Mononuclear cell (primary cell): ENCODE measurements at regions not wholly inside any gene's neighbourhood (a gene's known extent, or its start where the extent isn't known, plus 50 kb on each side); places are given as distances from the start of the nearest gene placed in this dataset.

Experiments
- H3K27me3 ChIP-seq: 2 replicates; pipeline ENCODE4 v1.6.0; 2011; ENCODE audit warnings: low read length, control low read depth; ENCODE audit not compliant: insufficient read depth
- H3K4me1 ChIP-seq: 2 replicates; pipeline ENCODE4 v1.5.1; 2011; ENCODE audit warnings: mild to moderate bottlenecking, low read length, control low read depth; ENCODE audit not compliant: insufficient read depth
- H3K4me3 ChIP-seq: 2 replicates; pipeline ENCODE4 v1.5.1; 2011; ENCODE audit warnings: mild to moderate bottlenecking, low read length, moderate library complexity
- H3K9me3 ChIP-seq: 2 replicates; pipeline ENCODE4 v1.5.1; 2011; ENCODE audit warnings: low read depth, mild to moderate bottlenecking, control low read depth, low read length

DNA sequence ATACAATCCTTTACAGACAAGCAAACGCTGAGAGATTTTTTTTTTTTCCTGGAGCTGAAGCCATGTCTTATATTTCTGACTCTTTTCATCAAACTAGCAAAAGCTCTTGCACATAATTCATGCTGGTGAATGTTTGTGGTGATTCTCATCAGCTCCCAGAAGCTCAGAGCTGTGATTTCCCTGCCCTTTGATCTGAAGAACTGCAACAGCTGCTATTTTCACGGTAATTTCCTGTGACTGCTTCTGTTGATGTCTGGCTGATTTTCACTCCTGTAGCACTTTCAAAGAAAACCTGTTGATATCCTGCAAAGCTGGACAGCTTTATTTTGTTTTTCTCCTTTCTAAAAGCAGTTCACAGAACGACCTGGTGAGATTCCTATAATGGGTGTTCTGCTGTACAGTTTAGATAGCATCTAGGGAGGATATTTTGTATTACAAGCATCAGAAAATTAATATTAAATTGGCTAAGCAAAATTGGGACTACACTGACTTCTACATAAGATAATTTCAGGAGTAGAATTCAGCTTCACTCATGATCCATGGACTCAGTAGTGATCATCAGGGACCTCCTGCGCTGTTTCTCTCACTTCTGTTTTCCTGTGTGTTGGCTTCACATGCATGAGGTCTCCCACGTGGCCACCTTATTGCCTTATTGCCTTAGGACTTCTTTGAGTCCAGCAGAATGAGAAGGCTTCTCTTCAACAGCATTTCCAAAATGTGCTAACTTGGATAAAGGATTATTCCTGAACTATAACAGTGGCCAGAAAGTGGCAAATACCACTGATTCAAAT, 1111.6 kb upstream of the SORCS1 start:
- Histone ChIP-seq H3K4me3 (no peak overlapping the region), H3K4me1 (no peaks in the 10 kb centered on the region), H3K9me3 (no peaks in the 10 kb centered on the region), H3K27me3 (no peaks in the 10 kb centered on the region)

- Histone ChIP-seq H3K27me3 (no peaks in the 10 kb centered on the region), H3K4me3 (no peak overlapping the region), H3K4me1 (no peaks in the 10 kb centered on the region), H3K9me3 (no peaks in the 10 kb centered on the region)
Measured at GRCh38 chr10:108260383-108260906, 1095.9 kb upstream of the SORCS1 start.

- Histone ChIP-seq H3K4me1 (no peaks in the 10 kb centered on the region), H3K4me3 (no peak overlapping the region)
Measured at GRCh38 chr10:108254089-108254488, 1089.6 kb upstream of the SORCS1 start.

DNA sequence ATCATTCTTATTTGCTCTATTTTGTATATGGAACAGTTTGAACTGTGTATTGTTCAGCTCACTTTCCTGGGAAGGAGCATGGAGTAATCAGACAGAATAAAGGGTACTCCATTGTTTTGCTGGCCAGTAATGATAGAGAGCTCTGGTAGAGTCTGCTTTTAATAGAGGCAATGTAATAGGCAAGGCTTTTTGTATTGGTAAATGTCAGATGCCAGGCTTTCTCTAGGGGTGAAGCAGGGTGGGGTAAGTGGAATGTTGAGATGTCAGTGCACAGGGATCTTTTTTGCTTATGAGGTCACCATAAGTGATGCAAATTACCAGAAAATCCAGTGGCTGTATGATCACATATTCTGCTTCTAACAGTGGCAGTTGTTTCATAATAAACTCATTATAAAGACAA, 1088.3 kb upstream of the SORCS1 start:
- no peaks in the 10 kb centered on the region for H3K27me3 ChIP-seq
- no peaks in the 10 kb centered on the region for H3K9me3 ChIP-seq
- H3K4me1 ChIP-seq: no peaks in the 10 kb centered on the region
- no peak overlapping the region for H3K4me3 ChIP-seq

More at GRCh38 chr10:108254089-108254488, 1089.6 kb upstream of the SORCS1 start:
- Histone ChIP-seq H3K27me3 (no peaks in the 10 kb centered on the region), H3K9me3 (no peaks in the 10 kb centered on the region)

DNA sequence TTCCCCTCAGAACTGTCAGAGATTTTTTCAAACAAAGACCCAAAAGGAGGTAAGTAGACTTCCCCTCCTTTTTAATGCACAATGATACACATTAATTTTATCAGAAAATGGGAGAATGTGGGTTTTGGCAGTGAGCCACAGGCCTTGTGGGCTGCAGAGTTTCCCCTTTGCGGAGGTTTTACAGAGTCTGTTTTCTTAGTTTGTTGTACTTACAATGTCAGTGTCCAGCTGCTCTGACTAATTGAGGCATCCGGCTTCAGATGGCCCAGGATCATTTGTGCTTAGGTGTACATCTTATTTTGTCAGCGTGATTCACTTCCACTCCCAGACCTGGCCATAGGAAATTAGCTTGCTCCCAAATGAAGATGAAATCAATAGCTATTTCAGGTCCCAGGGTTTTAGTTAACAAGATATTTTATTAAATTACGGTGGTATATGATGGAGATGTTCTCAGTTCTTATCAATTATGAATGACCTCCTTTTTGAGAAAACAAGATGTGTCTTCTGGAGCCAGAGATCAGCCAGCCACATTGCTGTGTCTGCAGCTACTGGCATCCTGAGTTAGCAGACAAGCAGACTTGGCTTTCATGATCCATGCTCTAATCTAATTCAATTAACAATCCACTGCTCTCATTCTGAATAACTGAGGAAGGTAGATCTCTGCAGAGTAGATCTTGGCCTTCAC, 1086.6 kb upstream of the SORCS1 start:
- Histone ChIP-seq H3K27me3 (no peaks in the 10 kb centered on the region), H3K9me3 (no peaks in the 10 kb centered on the region), H3K4me1 (no peaks in the 10 kb centered on the region), H3K4me3 (no peak overlapping the region)

DNA sequence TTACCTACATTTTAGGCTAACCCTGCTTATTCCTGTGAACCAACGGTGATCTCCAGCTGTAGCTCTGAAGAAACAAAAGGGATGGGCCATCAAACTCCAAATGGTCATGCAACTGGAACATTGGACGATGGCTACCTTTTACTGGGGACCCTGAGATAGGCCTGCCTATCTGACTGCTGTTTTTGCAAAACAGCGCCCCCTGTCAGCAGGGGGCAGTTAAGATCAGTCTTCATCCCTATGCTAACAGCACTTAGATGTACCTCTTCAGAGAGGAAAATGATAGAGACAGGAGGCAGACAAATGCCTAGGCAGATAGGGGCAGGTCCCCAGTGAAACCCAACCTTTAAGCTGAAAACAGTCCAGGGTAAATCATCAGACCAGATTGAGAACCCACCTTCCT, 1085.4 kb upstream of the SORCS1 start:
- H3K9me3 ChIP-seq: peaks cover 5% of the 10 kb centered on the region
- no peak overlapping the region for H3K4me3 ChIP-seq
- no peaks in the 10 kb centered on the region for H3K4me1 ChIP-seq
- H3K27me3 ChIP-seq: no peaks in the 10 kb centered on the region

GRCh38 chr10:108244443-108245228, 1080.1 kb upstream of the SORCS1 start:
- H3K4me3 ChIP-seq: no peak overlapping the region
- peaks cover 5% of the 10 kb centered on the region for H3K9me3 ChIP-seq
- H3K4me1 ChIP-seq: no peaks in the 10 kb centered on the region
- no peaks in the 10 kb centered on the region for H3K27me3 ChIP-seq

GRCh38 chr10:108241166-108241565, 1076.7 kb upstream of the SORCS1 start:
- Histone ChIP-seq H3K27me3 (no peaks in the 10 kb centered on the region), H3K4me3 (no peak overlapping the region), H3K4me1 (no peaks in the 10 kb centered on the region), H3K9me3 (peaks cover 5% of the 10 kb centered on the region)

DNA sequence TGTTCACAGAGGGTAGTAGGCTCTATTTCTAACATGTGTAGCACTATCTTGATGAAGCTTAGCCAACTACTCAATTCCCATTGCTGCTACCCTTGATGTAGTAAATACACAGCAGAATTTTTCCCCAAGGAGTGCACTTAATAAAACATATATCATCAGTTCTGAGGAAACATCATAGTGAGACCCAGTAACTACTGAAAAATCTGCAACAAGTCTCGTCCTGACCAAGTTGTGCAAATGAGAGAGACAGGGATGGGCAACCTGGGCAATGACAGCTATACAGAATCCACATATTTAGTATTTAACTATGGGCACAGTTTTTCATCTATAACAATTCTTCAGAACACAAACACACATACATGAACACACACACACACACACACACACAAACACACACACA, 1073.8 kb upstream of the SORCS1 start:
- Histone ChIP-seq H3K9me3 (no peaks in the 10 kb centered on the region), H3K27me3 (no peaks in the 10 kb centered on the region), H3K4me3 (no peak overlapping the region), H3K4me1 (no peaks in the 10 kb centered on the region)

DNA sequence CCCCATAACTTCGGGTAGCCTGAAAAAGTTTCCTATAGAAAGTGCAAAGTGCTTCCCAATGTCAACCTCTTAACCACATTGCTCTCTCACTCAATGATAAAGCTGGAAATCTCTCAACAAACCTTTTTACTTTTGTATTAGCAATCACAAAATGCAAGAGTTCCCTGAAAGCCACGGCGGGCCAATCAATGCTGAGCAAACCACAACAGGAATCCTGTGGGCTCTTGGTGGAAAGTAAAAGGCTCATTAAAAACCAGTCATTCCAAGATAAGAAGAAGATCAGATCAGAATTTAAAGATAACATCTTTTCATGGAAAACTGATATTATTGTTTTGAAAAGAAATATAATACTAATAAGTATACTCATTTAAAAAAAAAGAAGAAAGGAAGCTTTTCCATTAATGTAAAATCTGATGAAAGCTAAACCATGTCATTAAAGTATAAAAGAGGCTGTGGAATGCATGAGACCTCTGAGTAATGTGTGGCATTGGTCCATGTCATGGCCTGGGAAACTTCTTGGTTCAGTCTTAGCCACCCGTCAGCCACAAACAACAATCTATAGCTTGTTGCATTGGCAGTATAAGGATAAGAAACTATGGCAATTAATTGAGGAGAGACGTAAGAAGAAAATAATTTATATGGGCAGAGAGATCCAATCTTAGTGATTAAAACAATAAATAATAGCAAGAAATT, 1066.1 kb upstream of the SORCS1 start:
- no peaks in the 10 kb centered on the region for H3K4me1 ChIP-seq
- no peak overlapping the region for H3K4me3 ChIP-seq
- no peaks in the 10 kb centered on the region for H3K9me3 ChIP-seq
- no peaks in the 10 kb centered on the region for H3K27me3 ChIP-seq

- Histone ChIP-seq H3K9me3 (no peaks in the 10 kb centered on the region), H3K27me3 (no peaks in the 10 kb centered on the region), H3K4me3 (no peak overlapping the region), H3K4me1 (no peaks in the 10 kb centered on the region)
Measured at GRCh38 chr10:108208732-108209131, 1044.2 kb upstream of the SORCS1 start.

- Histone ChIP-seq H3K4me1 (no peaks in the 10 kb centered on the region), H3K27me3 (no peaks in the 10 kb centered on the region), H3K4me3 (no peak overlapping the region), H3K9me3 (no peaks in the 10 kb centered on the region)
Measured at GRCh38 chr10:108208038-108208437, 1043.5 kb upstream of the SORCS1 start.

DNA sequence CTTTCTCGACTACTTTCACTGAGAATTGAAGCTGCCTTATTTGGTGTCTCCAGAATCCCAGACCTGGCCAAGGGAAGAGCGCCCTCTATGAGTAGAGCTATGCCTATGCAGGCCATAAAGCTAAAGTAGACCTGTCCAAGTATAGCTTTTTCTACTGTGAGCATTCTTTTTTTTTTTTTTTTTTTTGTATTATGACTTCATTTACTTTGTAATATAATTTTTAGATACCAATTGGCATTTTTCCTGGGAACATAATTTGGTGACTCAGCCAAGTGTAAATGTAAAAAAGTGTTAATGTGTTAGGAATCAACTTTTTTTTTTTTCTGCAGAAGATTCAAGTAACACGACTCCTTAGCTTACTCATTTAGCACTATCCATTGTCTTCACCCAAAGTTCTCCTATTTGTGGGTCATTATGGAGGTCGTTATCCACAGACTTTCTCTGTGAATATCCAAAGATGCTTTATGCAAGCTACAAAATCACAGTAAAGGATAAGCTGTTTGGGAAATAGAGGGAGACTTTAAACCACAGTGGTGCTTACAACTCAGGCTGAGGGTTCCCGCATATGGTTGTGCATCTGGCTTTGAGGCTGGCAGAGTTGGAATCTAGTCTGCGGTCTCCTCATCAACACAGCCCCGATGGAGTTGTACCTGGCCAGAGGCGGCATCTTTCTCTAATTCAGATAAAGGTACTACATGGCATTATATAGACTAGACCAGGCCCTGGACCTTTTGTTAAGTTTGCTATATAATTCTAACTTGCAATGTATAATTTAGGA, 1040.2 kb upstream of the SORCS1 start:
- Histone ChIP-seq H3K4me3 (no peak overlapping the region), H3K4me1 (no peaks in the 10 kb centered on the region), H3K9me3 (no peaks in the 10 kb centered on the region), H3K27me3 (no peaks in the 10 kb centered on the region)

GRCh38 chr10:108203905-108204527, 1039.5 kb upstream of the SORCS1 start:
- H3K9me3 ChIP-seq: no peaks in the 10 kb centered on the region
- H3K4me3 ChIP-seq: no peak overlapping the region

More at GRCh38 chr10:108203905-108204527, 1039.5 kb upstream of the SORCS1 start:
- H3K4me1 ChIP-seq: no peaks in the 10 kb centered on the region
- H3K27me3 ChIP-seq: no peaks in the 10 kb centered on the region
